ENCODE measurements at regions not wholly inside any gene's neighbourhood (a gene's known extent, or its start where the extent isn't known, plus 50 kb on each side); places are given as distances from the start of the nearest gene placed in this dataset.

- DNase-seq (ENCODE audit: low spot score in 2 of 2): no peak
Observed at GRCh38 chr7:153005750-153006435, 246.3 kb downstream of the ACTR3B start.

GRCh38 chr7:153006452-153006851, 246.9 kb downstream of the ACTR3B start:
- no peak for DNase-seq (ENCODE audit: low spot score in 2 of 2)
- FAIRE-seq: no peak

More at GRCh38 chr7:153005750-153006435, 246.3 kb downstream of the ACTR3B start:
- FAIRE-seq: no peak

GRCh38 chr7:153006911-153007310, 247.4 kb downstream of the ACTR3B start:
- no peak for DNase-seq (ENCODE audit: low spot score in 2 of 2)
- no peak for FAIRE-seq

GRCh38 chr7:153010416-153010815, 250.9 kb downstream of the ACTR3B start:
- FAIRE-seq (no peak), DNase-seq (ENCODE audit: low spot score in 2 of 2) (no peak)

- no peak for FAIRE-seq
- no peak for DNase-seq (ENCODE audit: low spot score in 2 of 2)
Observed at GRCh38 chr7:153012203-153012602, 252.7 kb downstream of the ACTR3B start.

GRCh38 chr7:153017223-153017622, 257.7 kb downstream of the ACTR3B start:
- DNase-seq (ENCODE audit: low spot score in 2 of 2): no peak
- FAIRE-seq: no peak

GRCh38 chr7:153021542-153021941, 262.0 kb downstream of the ACTR3B start:
- DNase-seq (ENCODE audit: low spot score in 2 of 2) (no peak), FAIRE-seq (no peak)

GRCh38 chr7:153022475-153023193, 263.1 kb downstream of the ACTR3B start:
- FAIRE-seq (no peak), DNase-seq (ENCODE audit: low spot score in 2 of 2) (no peak)

- DNase-seq (ENCODE audit: low spot score in 2 of 2) (no peak), FAIRE-seq (no peak)
Observed at GRCh38 chr7:153023194-153023592, 263.6 kb downstream of the ACTR3B start.

GRCh38 chr7:153027210-153027609, 267.7 kb downstream of the ACTR3B start:
- FAIRE-seq: no peak

GRCh38 chr7:153027904-153028303, 268.4 kb downstream of the ACTR3B start:
- FAIRE-seq (no peak), DNase-seq (ENCODE audit: low spot score in 2 of 2) (no peak)

More at GRCh38 chr7:153027210-153027609, 267.7 kb downstream of the ACTR3B start:
- no peak for DNase-seq (ENCODE audit: low spot score in 2 of 2)

- FAIRE-seq (no peak), DNase-seq (ENCODE audit: low spot score in 2 of 2) (no peak)
Observed at GRCh38 chr7:153030976-153031375, 271.4 kb downstream of the ACTR3B start.

GRCh38 chr7:153034791-153035190, 275.2 kb downstream of the ACTR3B start:
- FAIRE-seq (no peak), DNase-seq (ENCODE audit: low spot score in 2 of 2) (no peak)

- no peak for DNase-seq (ENCODE audit: low spot score in 2 of 2)
- FAIRE-seq: no peak
Observed at GRCh38 chr7:153036396-153037063, 277.0 kb downstream of the ACTR3B start.

- FAIRE-seq: no peak
- no peak for DNase-seq (ENCODE audit: low spot score in 2 of 2)
Observed at GRCh38 chr7:153043440-153043839, 283.9 kb downstream of the ACTR3B start.

GRCh38 chr7:153044981-153045380, 285.4 kb downstream of the ACTR3B start:
- no peak for DNase-seq (ENCODE audit: low spot score in 2 of 2)
- no peak for FAIRE-seq

GRCh38 chr7:153047079-153047959, 287.8 kb downstream of the ACTR3B start:
- no peak for FAIRE-seq
- no peak for DNase-seq (ENCODE audit: low spot score in 2 of 2)

- no peak for DNase-seq (ENCODE audit: low spot score in 2 of 2)
Observed at GRCh38 chr7:153052206-153052605, 292.7 kb downstream of the ACTR3B start.

GRCh38 chr7:153061910-153062528, 302.5 kb downstream of the ACTR3B start:
- FAIRE-seq: no peak
- DNase-seq (ENCODE audit: low spot score in 2 of 2): no peak

More at GRCh38 chr7:153052206-153052605, 292.7 kb downstream of the ACTR3B start:
- FAIRE-seq: no peak

GRCh38 chr7:153065051-153065450, 305.5 kb downstream of the ACTR3B start:
- no peak for DNase-seq (ENCODE audit: low spot score in 2 of 2)
- no peak for FAIRE-seq

Data from frontal cortex (tissue), 3 donors.